ENCODE measurements at regions not wholly inside any gene's neighbourhood (a gene's known extent, or its start where the extent isn't known, plus 50 kb on each side); places are given as distances from the start of the nearest gene placed in this dataset.

DNA sequence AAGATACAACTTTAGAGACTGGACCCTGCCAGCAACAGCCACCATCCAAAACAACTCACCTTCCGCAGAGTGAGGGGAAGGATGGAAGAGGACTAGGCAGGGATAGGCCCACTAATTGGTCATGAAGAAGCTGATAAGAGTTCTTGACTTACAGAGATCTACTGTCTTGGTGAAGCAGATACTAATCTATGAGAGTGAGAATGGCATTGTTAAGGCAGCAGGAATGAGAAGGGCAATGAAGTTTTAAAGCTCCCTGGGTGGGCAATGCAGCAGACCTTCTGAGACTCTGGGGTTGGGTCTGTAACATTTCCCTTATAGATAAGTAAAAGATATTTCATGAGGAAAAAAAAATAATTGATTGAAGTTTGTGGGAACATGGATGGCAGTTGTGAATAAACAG is 63.7 kb downstream of the KLF12 start:
- H3K4me3 ChIP-seq (ENCODE audit: low read depth, low read length), result no peak overlapping the region

DNA sequence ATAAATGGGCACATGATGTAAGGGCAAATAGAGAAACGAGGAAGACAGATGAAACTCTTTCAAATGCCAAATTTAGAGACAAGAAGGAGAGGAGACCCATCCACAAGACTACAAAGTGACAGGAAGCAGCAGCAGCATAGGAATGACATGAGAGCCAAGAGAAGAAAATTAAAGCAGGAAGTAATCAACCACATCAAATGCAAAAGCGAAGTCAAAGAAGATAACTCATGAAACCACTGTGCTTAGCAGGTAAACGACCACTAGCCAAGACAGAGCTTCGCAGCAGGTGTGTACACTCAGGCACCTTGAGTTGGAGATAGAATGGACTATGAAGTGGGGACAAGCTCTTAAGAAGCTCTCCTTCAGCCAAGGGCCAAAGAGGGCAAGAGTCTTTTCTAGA is 64.1 kb downstream of the KLF12 start:
- TF ChIP-seq, protein P1, sequence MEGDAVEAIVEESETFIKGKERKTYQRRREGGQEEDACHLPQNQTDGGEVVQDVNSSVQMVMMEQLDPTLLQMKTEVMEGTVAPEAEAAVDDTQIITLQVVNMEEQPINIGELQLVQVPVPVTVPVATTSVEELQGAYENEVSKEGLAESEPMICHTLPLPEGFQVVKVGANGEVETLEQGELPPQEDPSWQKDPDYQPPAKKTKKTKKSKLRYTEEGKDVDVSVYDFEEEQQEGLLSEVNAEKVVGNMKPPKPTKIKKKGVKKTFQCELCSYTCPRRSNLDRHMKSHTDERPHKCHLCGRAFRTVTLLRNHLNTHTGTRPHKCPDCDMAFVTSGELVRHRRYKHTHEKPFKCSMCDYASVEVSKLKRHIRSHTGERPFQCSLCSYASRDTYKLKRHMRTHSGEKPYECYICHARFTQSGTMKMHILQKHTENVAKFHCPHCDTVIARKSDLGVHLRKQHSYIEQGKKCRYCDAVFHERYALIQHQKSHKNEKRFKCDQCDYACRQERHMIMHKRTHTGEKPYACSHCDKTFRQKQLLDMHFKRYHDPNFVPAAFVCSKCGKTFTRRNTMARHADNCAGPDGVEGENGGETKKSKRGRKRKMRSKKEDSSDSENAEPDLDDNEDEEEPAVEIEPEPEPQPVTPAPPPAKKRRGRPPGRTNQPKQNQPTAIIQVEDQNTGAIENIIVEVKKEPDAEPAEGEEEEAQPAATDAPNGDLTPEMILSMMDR (IDR thresholded peaks at IDR 0.05; ENCODE audit: borderline replicate concordance, insufficient read depth, low read depth, low read length), result no peak
- no peak overlapping the region for H3K4me3 ChIP-seq (ENCODE audit: low read depth, low read length)

More for the DNA sequence above, 63.7 kb downstream of the KLF12 start:
- TF ChIP-seq, protein P1 (IDR thresholded peaks at IDR 0.05; ENCODE audit: borderline replicate concordance, insufficient read depth, low read depth, low read length), result no peak

DNA sequence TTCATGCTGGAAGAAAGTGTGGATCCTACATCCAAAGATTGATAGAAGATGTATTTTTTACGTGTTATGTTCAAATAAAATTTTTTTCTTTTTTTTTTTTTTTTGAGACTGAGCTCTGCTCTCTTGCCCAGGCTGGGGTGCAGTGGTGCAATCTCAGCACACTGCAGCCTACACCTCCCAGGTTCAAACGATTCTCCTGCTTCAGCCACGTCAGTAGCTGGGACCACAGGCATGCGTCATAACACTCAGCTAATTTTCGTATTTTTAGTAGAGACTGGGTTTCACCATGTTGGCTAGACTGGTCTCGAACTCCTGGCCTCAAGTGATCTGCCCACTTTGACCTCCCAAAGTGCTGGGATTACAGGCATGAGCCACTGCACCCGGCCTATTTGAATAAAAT is 65.7 kb downstream of the KLF12 start:
- TF ChIP-seq, protein P1 (IDR thresholded peaks at IDR 0.05; ENCODE audit: borderline replicate concordance, insufficient read depth, low read depth, low read length), result no peak
- no peak overlapping the region for H3K4me3 ChIP-seq (ENCODE audit: low read depth, low read length)

DNA sequence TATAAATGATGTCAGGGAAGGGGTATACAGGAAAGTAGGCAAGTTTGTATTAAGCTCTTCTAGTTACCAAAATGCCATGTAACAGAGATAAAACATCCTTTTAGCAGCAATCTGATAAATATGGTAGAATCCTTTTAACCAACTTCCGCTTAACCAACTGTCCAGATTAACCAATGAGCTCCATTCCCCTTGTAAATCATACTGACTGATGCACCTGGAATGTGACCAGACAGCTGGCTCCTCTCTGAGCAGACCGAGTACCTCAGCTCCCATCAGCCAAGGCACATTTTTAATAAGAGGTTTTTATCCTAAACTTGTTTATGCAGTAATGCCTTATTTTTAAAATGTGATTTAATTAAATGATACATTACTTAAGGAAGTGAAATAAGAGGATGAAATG is 66.4 kb downstream of the KLF12 start:
- no peak overlapping the region for H3K4me3 ChIP-seq (ENCODE audit: low read depth, low read length)
- TF ChIP-seq, protein P1 (IDR thresholded peaks at IDR 0.05; ENCODE audit: borderline replicate concordance, insufficient read depth, low read depth, low read length), result no peak

DNA sequence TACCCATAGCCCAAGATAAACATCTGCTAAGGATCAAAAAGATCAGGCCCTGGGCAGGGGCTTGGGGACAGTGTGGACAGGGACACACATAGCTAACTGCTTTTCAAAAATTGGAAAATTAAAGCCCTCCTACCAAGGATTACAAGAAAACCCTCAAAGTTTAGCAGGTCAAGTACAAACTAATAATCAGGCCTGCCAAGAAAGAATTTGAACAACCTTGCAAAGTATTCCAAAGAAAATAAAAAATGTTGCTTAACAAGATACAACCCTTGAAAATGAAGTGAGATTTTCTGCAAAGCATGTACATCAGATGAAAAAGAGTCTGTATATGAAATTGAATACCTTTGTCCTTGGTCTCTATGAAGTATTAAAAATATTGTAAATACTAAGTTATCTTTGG is 67.3 kb downstream of the KLF12 start:
- TF ChIP-seq, protein P1 (IDR thresholded peaks at IDR 0.05; ENCODE audit: borderline replicate concordance, insufficient read depth, low read depth, low read length), result no peak

DNA sequence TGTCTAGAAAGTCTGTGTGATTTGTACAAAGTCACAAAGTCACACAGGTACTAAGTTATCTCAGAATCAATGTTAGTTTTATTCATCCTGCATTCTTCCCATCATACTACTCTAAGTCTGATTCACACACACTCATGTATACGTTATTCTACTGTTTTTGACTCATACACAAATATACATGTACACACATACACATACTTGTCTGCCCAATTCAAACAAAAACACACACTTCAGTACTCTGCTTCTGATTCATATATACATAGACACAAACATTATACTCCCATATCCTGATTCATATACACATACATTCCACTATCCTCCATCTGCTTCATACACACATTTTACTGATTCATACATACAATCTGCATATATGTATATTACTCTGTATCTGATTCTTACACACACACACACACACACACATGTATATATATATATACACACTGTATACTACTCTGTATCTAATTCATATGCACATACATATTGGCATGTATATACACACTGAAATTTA is 69.3 kb downstream of the KLF12 start:
- no peak overlapping the region for H3K4me3 ChIP-seq (ENCODE audit: low read depth, low read length)
- TF ChIP-seq, protein P1 (IDR thresholded peaks at IDR 0.05; ENCODE audit: borderline replicate concordance, insufficient read depth, low read depth, low read length), result no peak

More for the DNA sequence above, 67.3 kb downstream of the KLF12 start:
- no peak overlapping the region for H3K4me3 ChIP-seq (ENCODE audit: low read depth, low read length)

DNA sequence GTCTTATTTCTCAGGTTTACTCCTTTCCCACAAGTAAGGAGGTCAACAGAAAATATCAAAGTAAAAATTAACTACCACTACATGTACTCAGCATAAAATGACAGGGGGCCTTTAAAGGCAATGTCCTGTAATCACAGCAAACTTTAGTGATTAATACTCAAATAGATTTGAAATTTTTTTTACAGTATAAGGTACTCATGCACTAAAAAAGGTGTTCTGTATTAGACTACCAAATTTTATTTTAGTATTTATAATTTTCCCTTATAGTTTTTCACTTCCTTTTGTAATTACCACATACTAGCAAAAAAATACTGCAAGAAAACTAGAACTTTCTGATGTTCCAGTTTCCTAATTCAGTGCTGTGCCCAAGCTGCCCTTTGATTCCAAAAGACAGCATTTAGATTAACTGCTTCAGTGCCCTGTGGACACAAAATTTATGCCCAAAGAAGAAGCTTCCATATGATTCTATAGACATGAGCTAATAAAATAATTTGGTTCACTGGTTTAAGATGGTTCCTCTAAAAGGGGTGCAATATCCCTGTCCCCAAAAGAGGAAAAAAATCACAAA is 70.6 kb downstream of the KLF12 start:
- no peak overlapping the region for H3K4me3 ChIP-seq (ENCODE audit: low read depth, low read length)
- TF ChIP-seq, protein P1 (IDR thresholded peaks at IDR 0.05; ENCODE audit: borderline replicate concordance, insufficient read depth, low read depth, low read length), result no peak

Data from GM12875 (cell line).